Common myeloid progenitor, CD34-positive (primary cell): ENCODE measurements at regions not wholly inside any gene's neighbourhood (a gene's known extent, or its start where the extent isn't known, plus 50 kb on each side); places are given as distances from the start of the nearest gene placed in this dataset.

ENCODE experiments used
- CTCF ChIA-PET: fragments of 350-600 bp; sonication (Branson Sonifier 250); formaldehyde crosslinking; loops from one replicate; lab custom pipeline; 2021; ENCODE audit warnings: antibody characterized with exemption; lab: Charles Lee
- POLR2A ChIA-PET: fragments of 350-600 bp; sonication (Branson Sonifier 250); formaldehyde crosslinking; loops from one replicate; lab custom pipeline; 2021; ENCODE audit warnings: antibody characterized with exemption; lab: Charles Lee
- DNase-seq, 3 donors: peaks; one replicate each; pipeline versions ENCODE4 v3.0.0 to v3.0.0-alpha.2; 2013
- H3K27ac ChIP-seq, 2 experiments: 1 replicate in 1 of 2; 2 replicates in 1 of 2; pipeline ENCODE4 v1.7.0; 2013; ENCODE audit warnings: inconsistent platforms in 2 of 2, low read length in 2 of 2, mild to moderate bottlenecking in 2 of 2, low read depth in 1 of 2, moderate library complexity in 1 of 2; ENCODE audit not compliant: severe bottlenecking in 2 of 2, insufficient read depth in 1 of 2, poor library complexity in 1 of 2
- H3K27me3 ChIP-seq, 5 experiments: replicated peaks in 2 of 5; 1 replicate in 3 of 5; 2 replicates in 2 of 5; pipeline versions ENCODE4 v1.6.1 to v1.7.0; 2013; ENCODE audit warnings: low read length in 4 of 5, mild to moderate bottlenecking in 2 of 5, moderate library complexity in 2 of 5, inconsistent platforms in 1 of 5; ENCODE audit not compliant: insufficient read depth in 5 of 5, control insufficient read depth in 4 of 5
- H3K36me3 ChIP-seq, 4 experiments: 1 replicate in 2 of 4; 2 replicates in 2 of 4; pipeline versions ENCODE4 v1.6.1 to v1.7.0; 2013; ENCODE audit warnings: low read length in 3 of 4, control low read depth in 1 of 4, mild to moderate bottlenecking in 1 of 4; ENCODE audit not compliant: control insufficient read depth in 4 of 4, insufficient read depth in 4 of 4
- H3K4me1 ChIP-seq, 4 experiments: 1 replicate in 3 of 4; 2 replicates in 1 of 4; pipeline versions ENCODE4 v1.6.1 to v1.7.1; 2013; ENCODE audit warnings: low read length in 3 of 4, mild to moderate bottlenecking in 3 of 4, control low read depth in 1 of 4, inconsistent platforms in 1 of 4, moderate library complexity in 1 of 4; ENCODE audit not compliant: control insufficient read depth in 4 of 4, insufficient read depth in 4 of 4; ENCODE audit errors: control extremely low read depth in 1 of 4
- H3K4me3 ChIP-seq, 7 experiments: 1 replicate in 4 of 7; 2 replicates in 3 of 7; pipeline versions ENCODE4 v1.5.1 to v1.7.0; 2013; ENCODE audit warnings: mild to moderate bottlenecking in 7 of 7, low read length in 6 of 7, moderate library complexity in 6 of 7, inconsistent platforms in 2 of 7, low read depth in 2 of 7, control low read depth in 1 of 7; ENCODE audit not compliant: insufficient read depth in 4 of 7, control insufficient read depth in 1 of 7; ENCODE audit errors: extremely low read depth in 1 of 7
- H3K9me3 ChIP-seq, 5 experiments: 1 replicate in 4 of 5; 2 replicates in 1 of 5; pipeline versions ENCODE4 v1.6.1 to v1.7.1; 2013; ENCODE audit warnings: low read length in 4 of 5, mild to moderate bottlenecking in 2 of 5, inconsistent platforms in 1 of 5, low read depth in 1 of 5, moderate library complexity in 1 of 5; ENCODE audit not compliant: control insufficient read depth in 4 of 5, insufficient read depth in 2 of 5; ENCODE audit errors: control extremely low read depth in 1 of 5
- WGBS: methylation state at CpG from one replicate; pipeline ENCODE4 v1.1.5; 2013; ENCODE audit not compliant: insufficient coverage; 5-methylcytosine and 5-hydroxymethylcytosine counted together

DNA sequence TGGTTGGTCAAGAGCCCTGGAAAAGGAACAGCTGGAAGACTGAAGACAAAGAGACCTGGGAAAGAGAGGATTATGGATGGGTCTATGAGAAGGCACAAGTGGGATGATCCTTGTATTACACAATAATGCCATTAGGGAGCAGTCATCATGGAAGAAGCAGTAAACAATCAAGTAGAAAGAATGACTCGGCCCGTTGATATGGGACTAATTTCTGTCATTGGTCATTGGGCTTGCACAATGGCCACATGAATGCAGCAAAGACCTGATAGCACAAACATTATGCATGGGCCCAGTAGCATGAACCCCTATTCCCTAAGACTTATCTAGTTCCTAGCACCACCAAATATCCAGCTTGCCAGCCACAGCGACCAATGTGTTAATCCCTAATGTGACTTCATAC is 390.3 kb upstream of the ZNF507 start:
- WGBS = 100% methylated on average over 3 of the region's 3 CpGs
- DNase-seq = no peak
- Histone ChIP-seq H3K4me1 (no peaks in the 10 kb centered on the region), H3K27ac (no peak overlapping the region), H3K4me3 (no peak overlapping the region), H3K27me3 (peaks cover 0 to 4% (median 0%) of the 10 kb centered on the region in 5 experiments), H3K36me3 (no peaks in the 10 kb centered on the region), H3K9me3 (no peaks in the 10 kb centered on the region)
- ChIA-PET CTCF (no interaction called here), POLR2A (no interaction called here)

DNA sequence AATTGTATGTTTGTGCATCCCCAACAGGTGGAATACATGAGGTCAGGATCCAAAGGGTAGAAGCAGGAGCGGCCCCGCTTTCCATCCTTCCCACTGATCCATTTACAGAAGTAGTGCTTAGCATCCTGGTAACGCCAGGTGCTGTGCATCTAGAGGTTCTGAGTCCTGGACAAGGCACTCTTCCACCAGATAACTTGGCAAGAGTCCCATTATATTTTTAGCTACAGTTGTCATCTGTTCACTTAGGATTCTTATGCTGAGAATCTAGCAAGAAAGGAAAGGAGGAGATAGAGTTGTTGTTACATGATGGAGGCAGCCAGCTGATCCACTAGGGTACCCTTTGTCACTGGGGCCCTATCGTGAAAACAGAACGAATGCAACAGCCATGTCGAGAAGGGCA is 389.5 kb upstream of the ZNF507 start:
- POLR2A ChIA-PET = no interaction called here
- no peak overlapping the region for H3K4me3 ChIP-seq
- CTCF ChIA-PET = no interaction called here
- 97% methylated on average over 6 of the region's 6 CpGs for WGBS
- H3K9me3 ChIP-seq = no peaks in the 10 kb centered on the region
- no peaks in the 10 kb centered on the region for H3K36me3 ChIP-seq
- H3K4me1 ChIP-seq = no peaks in the 10 kb centered on the region
- no peak overlapping the region for H3K27ac ChIP-seq
- H3K27me3 ChIP-seq = peaks cover 0 to 4% (median 0%) of the 10 kb centered on the region in 5 experiments
- DNase-seq = no peak

DNA sequence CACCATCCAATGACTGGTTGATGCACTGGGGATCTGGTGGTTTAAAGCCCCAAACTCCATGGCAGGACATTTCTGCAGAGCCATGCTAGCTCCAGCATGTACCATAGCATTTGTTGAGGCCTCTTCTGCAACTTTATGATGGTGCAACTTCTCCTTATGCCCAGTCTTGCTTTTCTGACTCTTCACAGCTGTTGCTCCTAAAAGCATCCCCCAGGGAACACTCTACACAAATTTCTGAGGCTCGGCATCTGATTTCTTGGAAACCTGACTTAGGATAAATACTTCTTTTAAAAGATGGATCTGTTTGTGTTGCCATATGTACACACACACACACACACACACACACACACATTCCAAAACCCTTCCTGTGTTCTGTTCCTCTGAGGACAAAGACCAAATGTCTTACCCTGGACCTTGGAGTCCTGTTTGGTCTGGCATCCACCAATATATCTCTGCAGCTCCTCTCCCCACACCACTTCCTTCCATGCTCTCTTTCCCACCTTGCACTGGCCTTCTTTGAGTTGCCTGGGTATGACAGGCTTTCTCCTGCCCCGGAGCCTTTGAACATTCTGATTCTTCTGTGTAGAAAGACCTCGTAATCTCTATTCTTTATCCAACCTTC is 388.5 kb upstream of the ZNF507 start:
- 100% methylated on average over 2 of the region's 3 CpGs for WGBS
- ChIA-PET CTCF (no interaction called here), POLR2A (no interaction called here)
- H3K4me1 ChIP-seq = no peaks in the 10 kb centered on the region
- H3K27me3 ChIP-seq = peaks cover 0 to 6% (median 0%) of the 10 kb centered on the region in 5 experiments
- no peaks in the 10 kb centered on the region for H3K9me3 ChIP-seq
- H3K36me3 ChIP-seq = no peaks in the 10 kb centered on the region
- no peak for DNase-seq
- H3K27ac ChIP-seq = no peak overlapping the region
- H3K4me3 ChIP-seq = no peak overlapping the region

- no peak for DNase-seq
- Histone ChIP-seq H3K36me3 (no peaks in the 10 kb centered on the region), H3K4me1 (no peaks in the 10 kb centered on the region), H3K9me3 (no peaks in the 10 kb centered on the region), H3K27ac (no peak overlapping the region), H3K27me3 (peaks cover 0 to 6% (median 0%) of the 10 kb centered on the region in 5 experiments), H3K4me3 (no peak overlapping the region)
- 88% methylated on average over 3 of the region's 4 CpGs for WGBS
- ChIA-PET POLR2A (no interaction called here), CTCF (no interaction called here)
These were observed 387.7 kb upstream of the ZNF507 start for GRCh38 chr19:31957711-31958110.

GRCh38 chr19:31959527-31960018 is 385.8 kb upstream of the ZNF507 start:
- ChIA-PET CTCF (no interaction called here), POLR2A (no interaction called here)
- H3K36me3 ChIP-seq = no peaks in the 10 kb centered on the region
- no peak overlapping the region for H3K4me3 ChIP-seq
- no peaks in the 10 kb centered on the region for H3K9me3 ChIP-seq
- H3K27ac ChIP-seq = no peak overlapping the region
- 98% methylated on average over 15 of the region's 15 CpGs for WGBS
- H3K4me1 ChIP-seq = no peaks in the 10 kb centered on the region
- no peak for DNase-seq
- H3K27me3 ChIP-seq = peaks cover 0 to 5% (median 0%) of the 10 kb centered on the region in 5 experiments

- no peaks in the 10 kb centered on the region for H3K4me1 ChIP-seq
- ChIA-PET CTCF (no interaction called here), POLR2A (no interaction called here)
- H3K4me3 ChIP-seq = no peak overlapping the region
- WGBS = 89% methylated on average over 6 of the region's 6 CpGs
- no peaks in the 10 kb centered on the region for H3K36me3 ChIP-seq
- no peak for DNase-seq
- H3K27me3 ChIP-seq = peaks cover 0 to 5% (median 0%) of the 10 kb centered on the region in 5 experiments
- no peak overlapping the region for H3K27ac ChIP-seq
- no peaks in the 10 kb centered on the region for H3K9me3 ChIP-seq
These were observed 384.9 kb upstream of the ZNF507 start for GRCh38 chr19:31960474-31960873.

DNA sequence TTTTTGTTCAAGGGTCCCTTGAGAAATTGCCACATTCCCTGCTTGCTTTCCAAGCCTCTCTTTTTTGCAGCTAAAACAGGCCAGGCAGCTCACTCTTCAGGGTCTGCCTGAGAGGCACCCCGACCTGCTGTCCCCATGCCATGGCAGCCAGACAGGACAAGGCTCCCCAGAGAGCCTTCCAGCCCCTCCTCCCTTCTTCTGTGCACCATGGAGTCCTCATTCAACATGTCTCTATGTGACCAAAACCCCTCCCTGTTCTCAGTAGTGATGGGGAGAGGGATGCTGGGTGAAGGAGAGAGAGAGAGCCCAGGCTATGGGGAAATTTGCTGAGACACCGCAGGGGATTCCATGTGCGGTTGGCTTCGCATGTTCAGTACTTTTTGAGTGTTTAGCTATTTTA is 384.2 kb upstream of the ZNF507 start:
- Histone ChIP-seq H3K27me3 (peaks cover 0 to 5% (median 0%) of the 10 kb centered on the region in 5 experiments), H3K36me3 (no peaks in the 10 kb centered on the region), H3K4me3 (no peak overlapping the region), H3K27ac (no peak overlapping the region), H3K9me3 (no peaks in the 10 kb centered on the region), H3K4me1 (no peaks in the 10 kb centered on the region)
- no peak for DNase-seq
- CTCF ChIA-PET = no interaction called here
- WGBS = 74% methylated on average over 3 of the region's 4 CpGs
- POLR2A ChIA-PET = no interaction called here
